ENCODE measurements at regions not wholly inside any gene's neighbourhood (a gene's known extent, or its start where the extent isn't known, plus 50 kb on each side); places are given as distances from the start of the nearest gene placed in this dataset.
"Not testable (repeated sequence)": the region's sequence is repeated elsewhere in the genome, so short reads cannot be mapped to it uniquely, and the experiment has no call there.

GRCh38 chrX:25442499-25442898, 426.7 kb upstream of the ARX start:
- DNase-seq (ENCODE audit: low read depth, low spot score), result no peak
- no peak overlapping the region for H3K27ac ChIP-seq

- H3K27ac ChIP-seq, result no peak overlapping the region
- no peak for DNase-seq (ENCODE audit: low read depth, low spot score)
Measured at GRCh38 chrX:25433307-25433706, 417.5 kb upstream of the ARX start.

DNA sequence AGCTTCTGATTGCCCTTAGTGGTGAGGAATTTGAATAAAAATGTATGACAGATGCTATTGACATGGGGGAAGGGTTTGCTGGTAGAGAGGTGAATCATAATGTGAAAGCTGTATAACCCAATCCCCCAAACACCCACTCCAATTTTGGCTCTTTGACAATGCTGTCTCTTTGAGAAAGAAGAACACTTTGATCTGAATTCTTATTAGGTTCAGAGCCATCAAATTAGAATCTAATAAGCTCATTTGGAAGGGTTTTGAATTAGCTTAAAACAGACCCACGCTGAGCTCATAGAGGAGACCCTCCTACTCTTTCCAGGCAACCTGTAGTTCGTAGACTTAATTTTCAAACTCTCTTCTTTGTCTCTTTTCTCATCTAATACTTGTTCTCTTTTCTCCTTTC, 416.6 kb upstream of the ARX start:
- DNase-seq (ENCODE audit: low read depth, low spot score), result no peak
- no peak overlapping the region for H3K27ac ChIP-seq

GRCh38 chrX:25427873-25428555, 412.2 kb upstream of the ARX start:
- no peak overlapping the region for H3K27ac ChIP-seq
- DNase-seq (ENCODE audit: low read depth, low spot score), result no peak

DNA sequence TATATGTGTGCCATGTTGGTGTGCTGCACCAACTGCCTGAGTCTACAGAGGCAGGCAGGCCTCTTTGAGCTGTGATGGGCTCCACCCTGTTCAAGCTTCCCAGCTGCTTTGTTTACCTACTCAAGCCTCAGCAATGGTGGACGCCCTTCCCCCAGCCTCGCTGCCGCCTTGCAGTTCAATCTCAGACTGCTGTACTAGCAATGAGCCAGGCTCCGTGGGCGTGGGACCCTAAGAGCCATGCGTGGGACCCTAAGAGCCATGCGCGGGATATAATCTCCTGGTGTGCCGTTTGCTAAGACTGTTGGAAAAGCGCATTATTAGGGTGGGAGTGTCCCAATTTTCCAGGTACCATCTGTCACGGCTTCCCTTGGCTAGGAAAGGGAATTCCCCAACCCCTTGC, 388.4 kb upstream of the ARX start:
- not testable (repeated sequence) for H3K27ac ChIP-seq; DNase-seq (ENCODE audit: low read depth, low spot score)

DNA sequence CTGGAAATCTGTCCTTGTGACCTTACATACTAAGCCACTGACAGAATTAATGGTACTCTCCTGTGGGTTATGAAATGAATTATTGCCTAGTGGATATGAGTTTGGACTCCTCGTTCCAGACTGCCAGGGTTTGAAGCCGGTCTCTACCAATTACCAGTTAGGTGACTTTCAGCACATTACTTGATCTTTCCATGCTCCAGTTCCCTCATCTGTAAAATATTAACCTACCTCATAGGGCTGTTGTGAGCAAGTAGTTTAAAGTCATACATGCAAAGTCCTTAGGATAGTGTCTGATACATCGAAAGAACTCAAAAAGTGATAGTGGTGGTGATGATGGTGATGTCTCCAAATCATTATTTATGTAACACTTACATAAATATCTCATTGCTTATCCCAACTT, 373.5 kb upstream of the ARX start:
- DNase-seq (ENCODE audit: low read depth, low spot score), result no peak
- no peak overlapping the region for H3K27ac ChIP-seq

GRCh38 chrX:25383196-25383595, 367.4 kb upstream of the ARX start:
- DNase-seq (ENCODE audit: low read depth, low spot score), result no peak
- H3K27ac ChIP-seq, result no peak overlapping the region

DNA sequence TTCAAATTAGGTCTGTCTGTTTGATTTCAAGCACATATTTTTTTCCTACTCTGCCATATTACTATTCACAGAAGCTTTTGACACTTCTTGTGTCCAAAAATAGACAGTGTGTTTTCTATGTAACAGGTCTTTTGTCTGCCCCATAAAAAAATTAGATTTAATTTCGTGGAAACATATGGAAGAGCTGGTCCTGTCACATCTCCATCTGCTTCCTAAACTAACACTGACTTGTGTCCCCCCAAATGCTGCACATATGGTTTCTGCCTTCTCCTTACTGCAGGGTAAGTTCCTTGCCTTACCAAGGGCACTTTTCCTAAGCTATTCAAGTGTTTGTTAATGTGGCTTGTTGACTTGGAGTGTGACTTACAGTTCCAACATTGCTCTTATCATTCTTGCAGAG, 340.7 kb upstream of the ARX start:
- no peak overlapping the region for H3K27ac ChIP-seq
- DNase-seq (ENCODE audit: low read depth, low spot score), result no peak

GRCh38 chrX:25344161-25344936, 328.6 kb upstream of the ARX start:
- no peak overlapping the region for H3K27ac ChIP-seq
- no peak for DNase-seq (ENCODE audit: low read depth, low spot score)

DNA sequence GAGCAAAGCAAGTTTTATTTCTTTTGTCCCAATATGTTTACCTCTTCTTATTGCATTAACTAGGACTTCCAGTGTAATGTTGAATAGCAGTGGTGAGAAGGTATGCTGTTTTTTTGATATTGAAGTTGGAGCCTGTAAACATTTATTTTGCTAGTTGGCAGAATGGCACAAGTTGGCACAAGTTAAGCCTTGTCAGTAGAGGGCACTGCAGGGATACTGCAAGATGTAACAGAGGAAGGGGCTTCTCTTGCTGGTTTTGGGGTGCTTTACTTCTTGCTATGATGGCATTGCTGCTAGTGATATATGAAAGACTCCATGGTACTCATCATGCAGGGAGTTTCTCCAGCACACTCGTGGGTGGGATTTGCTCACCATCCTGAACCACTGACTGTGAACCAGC, 327.3 kb upstream of the ARX start:
- no peak for DNase-seq (ENCODE audit: low read depth, low spot score)
- H3K27ac ChIP-seq, result no peak overlapping the region

GRCh38 chrX:25337841-25338240, 322.1 kb upstream of the ARX start:
- DNase-seq (ENCODE audit: low read depth, low spot score), result no peak
- H3K27ac ChIP-seq, result no peak overlapping the region

DNA sequence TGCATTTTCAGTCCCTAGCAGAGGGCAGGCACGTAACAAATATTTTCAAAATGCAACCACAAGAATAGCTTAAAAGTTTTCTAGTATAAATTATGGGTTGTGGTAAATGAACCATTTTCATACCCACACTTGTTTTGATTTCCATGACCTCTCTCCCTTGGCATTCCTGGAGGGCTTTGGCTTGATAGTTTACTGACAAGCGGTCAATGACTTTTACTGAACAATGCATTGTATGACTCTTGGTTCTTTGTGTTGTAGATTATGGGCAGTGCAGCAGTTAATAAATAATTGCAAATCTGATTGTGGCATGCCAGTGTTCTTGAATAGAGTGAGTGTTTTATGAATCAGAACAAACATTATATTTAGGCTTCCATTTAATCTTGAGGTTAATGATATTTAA, 285.2 kb upstream of the ARX start:
- no peak for DNase-seq (ENCODE audit: low read depth, low spot score)
- H3K27ac ChIP-seq, result no peak overlapping the region

GRCh38 chrX:25296850-25297249, 281.1 kb upstream of the ARX start:
- no peak overlapping the region for H3K27ac ChIP-seq
- no peak for DNase-seq (ENCODE audit: low read depth, low spot score)

- H3K27ac ChIP-seq, result no peak overlapping the region
- no peak for DNase-seq (ENCODE audit: low read depth, low spot score)
Measured at GRCh38 chrX:25295466-25295865, 279.7 kb upstream of the ARX start.

DNA sequence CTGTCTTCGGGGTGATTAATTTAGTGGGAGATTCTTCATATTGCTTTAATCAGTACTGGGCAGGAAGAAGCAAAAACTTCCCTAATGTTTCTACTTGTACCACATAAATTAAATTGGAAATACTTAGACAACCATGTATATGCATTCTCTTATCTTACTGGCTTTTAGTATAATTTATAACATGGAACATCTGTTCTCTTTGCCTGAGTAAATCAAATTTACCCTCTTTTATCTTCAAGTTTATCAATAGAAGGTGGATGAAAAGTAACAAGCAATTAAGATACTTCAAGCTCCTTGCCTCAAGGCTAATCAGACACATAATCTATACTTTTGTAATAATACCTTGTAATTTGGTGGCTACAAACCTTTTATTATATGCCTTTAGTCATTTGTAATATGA, 274.4 kb upstream of the ARX start:
- no peak overlapping the region for H3K27ac ChIP-seq

GRCh38 chrX:25288676-25289075, 272.9 kb upstream of the ARX start:
- H3K27ac ChIP-seq, result no peak overlapping the region
- no peak for DNase-seq (ENCODE audit: low read depth, low spot score)

More for the DNA sequence above, 274.4 kb upstream of the ARX start:
- DNase-seq (ENCODE audit: low read depth, low spot score), result no peak

GRCh38 chrX:25287521-25287920, 271.8 kb upstream of the ARX start:
- no peak overlapping the region for H3K27ac ChIP-seq
- DNase-seq (ENCODE audit: low read depth, low spot score), result no peak

DNA sequence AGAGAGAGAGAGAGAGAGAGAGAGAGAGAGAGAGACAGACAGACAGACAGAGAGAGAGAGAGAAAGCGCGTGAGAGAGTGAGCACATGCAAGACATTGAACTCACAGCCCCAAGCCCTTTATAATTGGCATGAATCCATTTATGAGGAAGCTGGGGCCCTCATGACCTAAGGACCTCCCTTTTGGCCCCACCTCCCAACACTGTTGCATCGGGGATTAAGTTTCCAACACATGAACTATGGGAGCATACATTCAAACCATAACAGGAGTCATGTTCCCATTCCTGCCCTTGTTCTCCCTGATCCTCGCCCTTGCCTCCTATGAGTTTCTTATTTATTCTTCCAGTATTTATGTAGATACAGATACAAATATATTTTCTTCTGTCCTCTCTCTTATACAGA, 269.8 kb upstream of the ARX start:
- DNase-seq (ENCODE audit: low read depth, low spot score), result no peak
- no peak overlapping the region for H3K27ac ChIP-seq

GRCh38 chrX:25279510-25279909, 263.7 kb upstream of the ARX start:
- no peak for DNase-seq (ENCODE audit: low read depth, low spot score)
- no peak overlapping the region for H3K27ac ChIP-seq

- DNase-seq (ENCODE audit: low read depth, low spot score), result no peak
- no peak overlapping the region for H3K27ac ChIP-seq
Measured at GRCh38 chrX:25278341-25278740, 262.6 kb upstream of the ARX start.

DNA sequence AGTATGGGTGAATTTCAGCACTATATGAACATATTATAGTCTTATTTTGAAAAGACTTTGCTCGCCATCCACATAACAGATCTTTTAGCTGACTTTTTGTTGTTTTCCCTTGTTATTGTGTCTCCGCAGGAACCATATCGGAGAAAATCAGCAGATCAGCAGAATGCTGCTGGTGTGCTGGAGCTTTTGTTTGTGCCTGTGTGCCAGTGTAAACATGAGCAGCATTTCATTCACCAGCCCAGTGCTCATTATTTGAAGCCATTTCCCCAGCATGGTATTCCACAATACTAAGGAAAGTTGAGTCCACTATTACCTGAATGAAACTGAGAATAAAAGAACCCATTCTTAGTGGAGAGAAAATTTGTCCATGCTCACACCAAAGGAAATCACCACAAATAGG, 261.8 kb upstream of the ARX start:
- DNase-seq (ENCODE audit: low read depth, low spot score), result no peak
- H3K27ac ChIP-seq, result no peak overlapping the region

DNA sequence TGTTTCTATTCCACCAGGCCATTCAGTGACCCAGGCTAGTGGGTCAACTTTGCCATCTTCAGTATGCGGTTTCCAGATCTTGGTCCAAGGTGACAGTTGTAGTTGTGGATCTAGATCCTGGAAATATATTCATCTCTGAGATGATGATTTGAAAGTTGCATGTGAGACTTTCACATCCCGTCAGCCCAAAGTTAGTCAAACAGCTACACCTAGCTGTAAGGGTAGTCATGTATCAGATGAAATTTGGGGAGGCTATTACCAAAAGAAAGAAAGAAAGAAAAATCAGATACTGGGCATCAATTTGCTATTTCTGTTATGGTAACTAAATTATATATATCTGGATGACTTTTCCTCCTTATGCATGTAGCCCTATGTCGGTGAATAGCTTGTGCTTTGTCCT, 259.4 kb upstream of the ARX start:
- no peak for DNase-seq (ENCODE audit: low read depth, low spot score)

More for the DNA sequence above, 259.4 kb upstream of the ARX start:
- no peak overlapping the region for H3K27ac ChIP-seq
